HUES48 (cell line): ENCODE measurements at regions not wholly inside any gene's neighbourhood (a gene's known extent, or its start where the extent isn't known, plus 50 kb on each side); places are given as distances from the start of the nearest gene placed in this dataset.

Experiments used
- H3K27ac ChIP-seq: one replicate; pipeline ENCODE4 v1.7.0; 2013; ENCODE audit warnings: low read depth, low read length, inconsistent platforms
- H3K27me3 ChIP-seq: 2 replicates; pipeline ENCODE4 v1.6.1; 2013; ENCODE audit warnings: mild to moderate bottlenecking, low read length; ENCODE audit not compliant: control insufficient read depth, insufficient read depth
- H3K36me3 ChIP-seq: 2 replicates; pipeline ENCODE4 v1.6.1; 2013; ENCODE audit warnings: low read length; ENCODE audit not compliant: control insufficient read depth, insufficient read depth
- H3K4me1 ChIP-seq: 2 replicates; pipeline ENCODE4 v1.6.1; 2013; ENCODE audit warnings: mild to moderate bottlenecking, low read length; ENCODE audit not compliant: control insufficient read depth, insufficient read depth
- H3K4me3 ChIP-seq: 2 replicates; pipeline ENCODE4 v1.5.1; 2013; ENCODE audit warnings: mild to moderate bottlenecking, low read depth, low read length
- H3K9ac ChIP-seq: 2 replicates; pipeline ENCODE4 v1.6.1; 2013; ENCODE audit warnings: mild to moderate bottlenecking, low read depth, low read length, moderate library complexity
- H3K9me3 ChIP-seq: 2 replicates; pipeline ENCODE4 v1.6.1; 2013; ENCODE audit warnings: low read length; ENCODE audit not compliant: control insufficient read depth, insufficient read depth

DNA sequence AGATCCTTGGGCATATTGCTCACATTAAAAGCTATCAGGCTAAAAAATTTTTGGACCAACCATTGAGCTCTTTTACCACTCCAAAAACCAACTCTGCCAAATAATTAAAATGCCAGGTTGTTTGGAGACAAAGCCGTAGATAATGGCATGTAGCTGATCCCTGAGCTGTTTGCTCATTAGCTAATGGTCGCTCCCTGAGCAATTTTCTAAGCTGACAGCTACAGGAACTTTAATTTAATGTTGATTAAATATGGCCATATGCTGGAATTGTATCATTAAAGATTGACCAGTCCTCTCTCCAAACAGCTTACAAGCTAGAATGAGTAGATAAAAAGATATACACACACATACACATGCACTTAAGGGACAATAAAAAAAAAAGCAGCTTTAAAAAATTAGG is 216.2 kb upstream of the ARHGAP20 start:
- no peaks in the 10 kb centered on the region for H3K36me3 ChIP-seq
- H3K9me3 ChIP-seq: no peaks in the 10 kb centered on the region
- H3K4me3 ChIP-seq: no peak overlapping the region
- no peak overlapping the region for H3K27ac ChIP-seq
- H3K4me1 ChIP-seq: no peaks in the 10 kb centered on the region
- no peaks in the 10 kb centered on the region for H3K27me3 ChIP-seq
- H3K9ac ChIP-seq: no peak overlapping the region

DNA sequence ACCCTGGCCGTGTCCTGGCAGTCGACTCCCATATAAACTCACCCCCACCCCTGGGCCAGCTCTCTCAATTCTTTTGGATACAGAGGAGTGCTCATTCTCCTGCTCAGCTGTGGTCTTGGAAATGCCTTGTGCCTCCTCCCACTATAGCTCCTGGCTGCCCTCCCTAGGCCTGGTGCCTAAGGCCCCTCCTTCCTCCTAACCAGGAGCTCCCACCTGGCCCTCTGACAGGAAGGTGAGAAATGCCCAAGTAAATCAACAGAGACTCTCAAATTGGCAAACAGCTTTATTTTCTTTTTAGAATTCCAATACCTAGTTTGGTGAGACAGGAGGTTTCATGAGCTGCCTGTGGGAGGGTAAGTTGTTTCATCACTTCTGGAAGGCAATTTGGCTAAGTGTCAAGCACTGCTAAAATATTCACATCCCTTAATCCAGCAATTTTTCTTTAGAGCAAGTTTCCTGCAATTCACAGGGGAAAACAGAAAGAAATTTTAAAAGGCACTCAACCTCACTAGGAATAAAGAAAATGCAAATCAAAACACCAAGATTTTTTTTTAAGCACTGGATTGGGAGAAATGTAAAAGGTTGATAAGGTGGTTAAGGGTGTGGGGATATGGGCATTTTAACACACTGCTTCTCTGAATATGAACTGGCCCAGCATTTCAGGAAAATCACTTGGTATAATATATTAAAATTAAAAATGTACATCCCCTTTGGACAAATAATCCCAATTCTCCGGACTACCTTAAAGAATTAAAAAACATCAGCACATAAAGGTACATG is 209.7 kb upstream of the ARHGAP20 start:
- Histone ChIP-seq H3K36me3 (no peaks in the 10 kb centered on the region), H3K27me3 (no peaks in the 10 kb centered on the region), H3K4me1 (no peaks in the 10 kb centered on the region), H3K27ac (no peak overlapping the region), H3K9ac (no peak overlapping the region), H3K4me3 (no peak overlapping the region), H3K9me3 (no peaks in the 10 kb centered on the region)

DNA sequence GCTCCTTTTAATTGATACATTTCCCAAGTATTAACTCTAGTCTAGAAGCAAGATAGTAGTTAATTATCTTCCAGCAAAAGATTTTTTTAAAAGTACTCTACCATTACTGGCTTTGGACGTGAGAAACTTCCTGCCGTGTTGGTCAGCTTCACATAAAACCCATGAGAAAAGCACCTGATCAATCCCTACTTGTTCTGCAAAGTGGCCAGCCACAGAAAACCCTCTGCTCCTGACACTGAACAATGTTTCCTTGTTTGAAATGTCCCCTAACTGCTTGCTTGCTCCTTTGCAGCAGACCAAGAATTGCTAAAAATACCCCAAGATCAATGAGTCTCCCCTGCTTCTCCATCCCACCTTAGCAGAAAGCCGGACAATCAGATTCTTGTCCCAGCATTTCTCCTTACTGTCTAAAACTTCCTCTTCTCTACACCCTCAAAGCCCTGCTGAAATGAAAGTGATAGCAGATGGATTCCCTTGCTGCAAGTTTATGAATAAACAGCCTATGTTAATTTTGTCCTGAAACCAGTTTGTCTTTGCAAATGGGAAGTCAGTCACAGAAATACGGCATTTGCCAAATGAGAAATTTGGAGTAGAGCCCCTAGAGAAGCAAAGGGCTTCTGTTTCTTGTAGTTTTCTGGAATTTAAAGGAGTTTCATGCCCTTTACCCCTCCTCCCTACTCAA is 207.1 kb upstream of the ARHGAP20 start:
- H3K27me3 ChIP-seq: no peaks in the 10 kb centered on the region
- no peaks in the 10 kb centered on the region for H3K36me3 ChIP-seq
- H3K4me1 ChIP-seq: no peaks in the 10 kb centered on the region
- no peak overlapping the region for H3K9ac ChIP-seq
- no peak overlapping the region for H3K27ac ChIP-seq
- no peak overlapping the region for H3K4me3 ChIP-seq
- no peaks in the 10 kb centered on the region for H3K9me3 ChIP-seq

DNA sequence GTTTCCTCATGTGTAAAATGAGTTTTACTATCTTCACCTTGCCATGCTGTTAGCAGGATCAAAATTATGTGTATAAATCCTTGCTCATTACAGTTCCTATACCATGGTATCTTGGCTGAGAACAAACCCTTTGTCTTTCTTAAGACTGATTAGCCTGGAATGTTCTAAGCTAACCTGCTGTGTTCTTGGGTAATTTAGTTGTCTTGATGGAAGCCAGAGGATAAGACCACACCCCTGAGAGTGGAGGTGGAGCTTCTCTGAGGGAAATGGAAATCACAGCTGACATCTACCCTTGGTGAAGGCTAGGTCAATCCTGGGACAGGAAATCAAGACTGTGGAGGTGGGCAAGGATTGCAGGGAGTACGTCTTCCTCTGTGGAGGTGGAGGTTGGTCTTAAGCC is 206.1 kb upstream of the ARHGAP20 start:
- Histone ChIP-seq H3K27me3 (no peaks in the 10 kb centered on the region), H3K36me3 (no peaks in the 10 kb centered on the region), H3K4me3 (no peak overlapping the region), H3K27ac (no peak overlapping the region), H3K9me3 (no peaks in the 10 kb centered on the region), H3K9ac (no peak overlapping the region), H3K4me1 (no peaks in the 10 kb centered on the region)

DNA sequence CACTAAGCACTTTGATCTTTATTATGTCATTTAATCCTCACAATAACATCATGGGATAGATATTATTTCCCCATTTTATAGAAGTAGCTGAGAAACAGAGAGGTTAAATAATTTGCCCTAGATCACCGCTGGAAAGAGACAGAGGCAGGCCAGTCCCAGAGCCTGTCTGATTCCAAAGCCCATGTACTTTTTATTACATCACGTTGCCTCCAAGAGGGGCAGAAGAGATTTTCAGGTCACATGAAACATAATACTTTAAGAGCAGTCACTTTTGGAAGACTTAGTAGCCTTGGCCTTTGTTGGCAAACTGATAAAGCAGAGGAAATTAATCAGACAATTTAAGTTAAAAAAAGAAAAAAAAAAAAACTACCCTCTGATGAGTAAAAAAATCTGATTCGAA is 200.2 kb upstream of the ARHGAP20 start:
- no peaks in the 10 kb centered on the region for H3K4me1 ChIP-seq
- no peaks in the 10 kb centered on the region for H3K9me3 ChIP-seq
- H3K9ac ChIP-seq: no peak overlapping the region
- no peaks in the 10 kb centered on the region for H3K36me3 ChIP-seq
- no peak overlapping the region for H3K4me3 ChIP-seq
- no peak overlapping the region for H3K27ac ChIP-seq
- no peaks in the 10 kb centered on the region for H3K27me3 ChIP-seq

DNA sequence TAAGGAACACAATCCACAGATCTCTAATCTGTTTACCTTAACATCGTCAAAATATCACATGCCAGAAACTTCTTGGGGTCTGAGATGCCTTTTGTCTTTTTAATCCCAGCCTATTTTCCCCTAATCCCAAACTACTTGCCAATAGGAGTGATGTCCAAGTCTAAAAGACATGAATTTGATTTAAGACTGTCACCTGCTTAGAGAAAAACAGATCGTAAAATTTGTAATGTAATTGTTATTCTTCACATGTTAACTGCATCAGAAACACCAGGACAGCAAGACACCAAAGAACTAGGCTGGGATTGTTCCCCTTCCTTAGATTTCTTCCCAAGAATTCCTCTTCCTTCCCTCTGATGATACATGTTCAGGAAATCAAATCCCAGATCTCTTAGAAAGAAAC is 198.1 kb upstream of the ARHGAP20 start:
- Histone ChIP-seq H3K9me3 (no peaks in the 10 kb centered on the region), H3K9ac (no peak overlapping the region), H3K27me3 (no peaks in the 10 kb centered on the region), H3K4me3 (no peak overlapping the region), H3K27ac (no peak overlapping the region), H3K36me3 (no peaks in the 10 kb centered on the region), H3K4me1 (no peaks in the 10 kb centered on the region)

DNA sequence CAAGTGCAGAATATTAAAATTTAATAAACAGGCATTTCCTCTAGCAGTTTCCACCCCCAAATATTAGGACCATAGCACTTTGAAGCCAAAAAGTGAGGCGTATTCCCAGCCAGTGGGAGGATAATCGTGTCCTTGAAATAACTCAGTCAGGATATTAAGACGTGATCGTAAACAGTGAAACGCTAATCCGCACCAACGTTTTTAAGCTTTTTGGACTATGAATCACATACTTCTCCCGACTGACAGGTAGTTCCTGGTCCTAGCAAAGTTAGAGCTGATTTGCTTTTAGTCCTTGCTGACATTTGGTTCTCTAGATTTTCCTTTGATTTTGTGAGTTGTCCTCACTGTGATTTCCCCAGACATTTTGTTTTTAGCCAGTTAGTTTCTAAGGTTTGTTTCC is 197.1 kb upstream of the ARHGAP20 start:
- no peak overlapping the region for H3K27ac ChIP-seq
- no peaks in the 10 kb centered on the region for H3K4me1 ChIP-seq
- no peaks in the 10 kb centered on the region for H3K9me3 ChIP-seq
- H3K4me3 ChIP-seq: no peak overlapping the region
- H3K27me3 ChIP-seq: no peaks in the 10 kb centered on the region
- no peak overlapping the region for H3K9ac ChIP-seq
- H3K36me3 ChIP-seq: no peaks in the 10 kb centered on the region

DNA sequence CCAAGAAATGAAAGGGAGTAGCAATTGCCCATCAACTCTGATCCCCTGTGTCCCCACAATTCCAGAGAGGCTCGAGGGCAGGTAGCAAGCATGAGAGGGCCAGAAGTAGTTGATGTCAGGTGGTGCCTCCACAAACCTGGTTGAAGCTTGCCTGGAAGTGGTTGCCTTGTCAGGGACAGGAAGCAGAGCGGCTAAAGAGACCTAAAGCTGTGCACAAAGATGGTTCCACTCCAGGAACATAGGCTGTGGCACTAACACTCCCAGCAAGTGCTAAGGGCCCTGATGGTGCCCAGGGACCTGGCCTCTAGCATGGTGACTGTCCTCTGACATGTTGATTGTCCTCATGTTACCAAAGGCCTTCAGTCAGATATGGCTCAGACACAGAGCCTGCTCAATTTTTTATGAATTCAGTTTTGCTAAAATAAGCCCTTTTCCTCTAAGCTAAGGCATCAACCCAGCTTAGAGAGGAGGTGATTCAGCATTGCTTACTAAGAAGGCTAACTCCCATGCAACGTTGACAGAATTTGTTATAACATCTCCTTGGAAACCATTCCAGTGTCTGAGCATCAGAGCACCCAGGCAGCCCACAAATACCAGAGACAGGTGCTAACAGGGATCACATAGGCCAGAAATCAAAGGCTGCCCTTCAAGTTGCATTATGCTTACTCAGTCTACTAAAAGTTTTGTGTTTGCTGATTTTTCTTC is 196.3 kb upstream of the ARHGAP20 start:
- H3K36me3 ChIP-seq: no peaks in the 10 kb centered on the region
- no peaks in the 10 kb centered on the region for H3K27me3 ChIP-seq
- no peaks in the 10 kb centered on the region for H3K4me1 ChIP-seq
- H3K9me3 ChIP-seq: no peaks in the 10 kb centered on the region
- no peak overlapping the region for H3K27ac ChIP-seq
- no peak overlapping the region for H3K9ac ChIP-seq
- no peak overlapping the region for H3K4me3 ChIP-seq

DNA sequence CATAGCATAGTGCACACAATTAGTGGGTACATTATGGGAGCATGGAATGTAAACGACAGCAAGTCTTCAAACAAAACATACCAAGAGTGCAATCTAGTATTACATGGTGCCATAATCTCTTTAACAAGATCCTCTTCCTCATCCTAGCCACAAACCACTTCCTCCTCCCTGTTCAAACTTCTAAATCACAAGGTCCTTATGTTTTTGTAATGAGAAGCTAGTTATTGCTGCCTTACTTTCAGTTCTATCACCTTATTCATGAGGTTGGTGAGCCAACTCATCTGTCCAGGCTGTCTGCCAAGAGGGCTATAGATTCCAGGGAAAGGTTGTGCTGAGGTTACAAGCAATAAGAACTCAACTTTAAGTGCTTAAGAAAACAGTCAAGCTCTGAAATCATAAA is 195.4 kb upstream of the ARHGAP20 start:
- Histone ChIP-seq H3K27ac (no peak overlapping the region), H3K9ac (no peak overlapping the region), H3K4me1 (no peaks in the 10 kb centered on the region), H3K9me3 (no peaks in the 10 kb centered on the region), H3K4me3 (no peak overlapping the region), H3K27me3 (no peaks in the 10 kb centered on the region), H3K36me3 (no peaks in the 10 kb centered on the region)

DNA sequence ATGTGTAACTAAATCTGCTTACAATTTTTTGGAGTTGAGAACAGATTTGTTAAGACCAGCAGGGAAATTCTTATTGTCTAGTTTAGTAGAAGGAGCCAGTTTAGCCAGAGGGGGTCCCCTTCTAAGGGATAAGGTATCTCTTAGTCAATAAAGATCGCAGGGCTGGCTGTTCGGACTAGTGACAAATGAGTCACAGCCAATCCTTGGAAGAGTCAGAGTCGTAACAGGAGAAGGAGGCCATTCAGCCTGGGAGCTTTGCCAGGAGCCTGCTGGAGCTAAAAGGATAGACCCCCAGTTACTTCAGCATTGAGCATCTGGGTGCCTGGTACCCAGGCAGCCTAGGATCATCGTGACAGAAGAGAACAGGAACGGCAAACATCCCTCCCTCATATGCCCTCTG is 191.6 kb upstream of the ARHGAP20 start:
- no peaks in the 10 kb centered on the region for H3K9me3 ChIP-seq
- no peak overlapping the region for H3K4me3 ChIP-seq
- H3K27me3 ChIP-seq: no peaks in the 10 kb centered on the region
- H3K9ac ChIP-seq: no peak overlapping the region
- H3K27ac ChIP-seq: no peak overlapping the region
- H3K4me1 ChIP-seq: no peaks in the 10 kb centered on the region
- H3K36me3 ChIP-seq: no peaks in the 10 kb centered on the region

DNA sequence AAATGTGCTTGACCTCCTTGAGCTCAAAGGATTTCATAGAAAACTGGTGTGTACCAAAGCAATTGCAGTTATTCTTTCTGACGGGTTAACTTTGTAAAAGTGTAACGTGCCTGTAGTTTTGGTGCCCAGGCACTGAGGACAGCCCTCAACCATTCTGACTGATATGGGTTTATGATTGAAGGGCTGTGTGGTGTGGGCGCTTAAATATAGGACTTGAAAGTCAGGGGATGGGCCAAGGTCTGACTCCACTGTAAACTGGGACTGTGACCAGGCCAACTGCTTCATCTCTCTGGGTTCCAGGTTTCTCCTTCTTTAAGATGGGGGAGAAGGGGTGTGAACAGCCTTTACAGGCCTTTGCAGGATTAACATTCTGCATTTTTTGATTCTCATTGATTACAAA is 191.1 kb upstream of the ARHGAP20 start:
- Histone ChIP-seq H3K27ac (no peak overlapping the region), H3K36me3 (no peaks in the 10 kb centered on the region), H3K9me3 (no peaks in the 10 kb centered on the region), H3K9ac (no peak overlapping the region), H3K27me3 (no peaks in the 10 kb centered on the region), H3K4me1 (no peaks in the 10 kb centered on the region), H3K4me3 (no peak overlapping the region)
